Inferior parietal cortex (tissue), 1 donor: ENCODE measurements at regions not wholly inside any gene's neighbourhood (a gene's known extent, or its start where the extent isn't known, plus 50 kb on each side); places are given as distances from the start of the nearest gene placed in this dataset.

Source experiments
- DNase-seq: peaks from one replicate; pipeline ENCODE4 v3.0.0-alpha.2; 2016; ENCODE audit errors: extremely low spot score

GRCh38 chr16:80356365-80356764 is 184.4 kb upstream of the DYNLRB2 start:
- no peak for DNase-seq

- no peak for DNase-seq
These were observed 185.5 kb upstream of the DYNLRB2 start for GRCh38 chr16:80355335-80355734.

GRCh38 chr16:80350061-80350460 is 190.7 kb upstream of the DYNLRB2 start:
- DNase-seq = no peak

- DNase-seq = no peak
These were observed 192.9 kb upstream of the DYNLRB2 start for GRCh38 chr16:80347900-80348299.

- DNase-seq = no peak
These were observed 193.8 kb upstream of the DYNLRB2 start for GRCh38 chr16:80347002-80347401.

GRCh38 chr16:80346111-80346632 is 194.6 kb upstream of the DYNLRB2 start:
- DNase-seq = no peak

GRCh38 chr16:80345701-80346100 is 195.1 kb upstream of the DYNLRB2 start:
- no peak for DNase-seq

GRCh38 chr16:80344570-80344969 is 196.2 kb upstream of the DYNLRB2 start:
- DNase-seq = no peak

GRCh38 chr16:80341263-80341662 is 199.5 kb upstream of the DYNLRB2 start:
- no peak for DNase-seq

GRCh38 chr16:80337786-80338185 is 203.0 kb upstream of the DYNLRB2 start:
- no peak for DNase-seq

- DNase-seq = no peak
These were observed 210.0 kb upstream of the DYNLRB2 start for GRCh38 chr16:80330803-80331202.

- DNase-seq = no peak
These were observed 210.6 kb upstream of the DYNLRB2 start for GRCh38 chr16:80330150-80330549.

- DNase-seq = no peak
These were observed 213.1 kb upstream of the DYNLRB2 start for GRCh38 chr16:80327740-80328139.

GRCh38 chr16:80324371-80324770 is 216.4 kb upstream of the DYNLRB2 start:
- no peak for DNase-seq

- no peak for DNase-seq
These were observed 217.0 kb upstream of the DYNLRB2 start for GRCh38 chr16:80323808-80324195.

GRCh38 chr16:80323187-80323807 is 217.5 kb upstream of the DYNLRB2 start:
- peak; percentile 16 for DNase-seq

- no peak for DNase-seq
These were observed 221.6 kb upstream of the DYNLRB2 start for GRCh38 chr16:80319181-80319580.

GRCh38 chr16:80318107-80318506 is 222.7 kb upstream of the DYNLRB2 start:
- no peak for DNase-seq

- DNase-seq = no peak
These were observed 223.2 kb upstream of the DYNLRB2 start for GRCh38 chr16:80317599-80318037.

- no peak for DNase-seq
These were observed 223.7 kb upstream of the DYNLRB2 start for GRCh38 chr16:80317116-80317515.

- no peak for DNase-seq
These were observed 226.8 kb upstream of the DYNLRB2 start for GRCh38 chr16:80314042-80314441.

- DNase-seq = no peak
These were observed 231.6 kb upstream of the DYNLRB2 start for GRCh38 chr16:80309178-80309577.

- no peak for DNase-seq
These were observed 235.4 kb upstream of the DYNLRB2 start for GRCh38 chr16:80305410-80305809.

- DNase-seq = no peak
These were observed 237.1 kb upstream of the DYNLRB2 start for GRCh38 chr16:80303691-80304090.
